Breast epithelium (tissue), 4 donors: ENCODE measurements at regions not wholly inside any gene's neighbourhood (a gene's known extent, or its start where the extent isn't known, plus 50 kb on each side); places are given as distances from the start of the nearest gene placed in this dataset.
A peak's percentile ranks its signal among the peaks of the same experiment; 100 is the strongest.

ENCODE experiments used
- DNase-seq, 2 donors: peaks; one replicate each; pipeline ENCODE4 v3.0.0-alpha.2; 2019; ENCODE audit warnings: low spot score in 2 of 2
- H3K27ac ChIP-seq, 2 donors: fragments of 200-600 bp; sonication (generic) in 1 of 2; one replicate each; pipeline ENCODE4 v1.5.1; 2016 to 2019; ENCODE audit warnings: mild to moderate bottlenecking in 1 of 2
- H3K27me3 ChIP-seq, 2 donors: fragments of 200-600 bp; sonication (generic) in 1 of 2; one replicate each; pipeline versions ENCODE4 v1.5.1 to v1.6.0; 2017 to 2019; ENCODE audit warnings: control low read depth in 1 of 2, mild to moderate bottlenecking in 1 of 2
- H3K36me3 ChIP-seq: fragments of 200-600 bp; one replicate; pipeline ENCODE4 v1.5.1; 2019
- H3K4me1 ChIP-seq, 2 donors: fragments of 200-600 bp; sonication (generic); one replicate each; pipeline ENCODE4 v1.5.1; 2016 to 2019; ENCODE audit warnings: control low read depth in 1 of 2
- H3K4me3 ChIP-seq, 3 donors: fragments of 200-600 bp; sonication (generic); 1 replicate in 2 of 3; 2 replicates in 1 of 3; pipeline ENCODE4 v1.5.1; 2016 to 2019; ENCODE audit warnings: mild to moderate bottlenecking in 3 of 3, moderate library complexity in 2 of 3
- H3K9me3 ChIP-seq, 2 donors: fragments of 200-600 bp; sonication (generic) in 1 of 2; one replicate each; pipeline ENCODE4 v1.5.1; 2016 to 2019; ENCODE audit warnings: control low read depth in 1 of 2
- POLR2A ChIP-seq: fragments of 450-650 bp; IDR thresholded peaks from one replicate; pipeline ENCODE4 v1.6.1; 2016; ENCODE audit warnings: antibody characterized with exemption, mild to moderate bottlenecking, moderate library complexity
- POLR2AphosphoS5 ChIP-seq, 3 donors: sonication (generic); formaldehyde crosslinking; IDR thresholded peaks; one replicate each; pipeline ENCODE4 v1.6.1; 2017; ENCODE audit warnings: antibody characterized with exemption in 3 of 3
- intact Hi-C: fragments of 100-400 bp; cut with DNase I; formaldehyde crosslinking; loops from one replicate; pipeline ENCODE4 v1.15.1; 2023; ENCODE audit warnings: low total_unique reads
- TF ChIP-seq, protein P1 (sequence below), 3 donors: fragments of 450-650 bp; IDR thresholded peaks; one replicate each; pipeline ENCODE4 v1.5.1; 2016 to 2017; ENCODE audit warnings: antibody characterized with exemption in 3 of 3, mild to moderate bottlenecking in 3 of 3, moderate library complexity in 3 of 3

DNA sequence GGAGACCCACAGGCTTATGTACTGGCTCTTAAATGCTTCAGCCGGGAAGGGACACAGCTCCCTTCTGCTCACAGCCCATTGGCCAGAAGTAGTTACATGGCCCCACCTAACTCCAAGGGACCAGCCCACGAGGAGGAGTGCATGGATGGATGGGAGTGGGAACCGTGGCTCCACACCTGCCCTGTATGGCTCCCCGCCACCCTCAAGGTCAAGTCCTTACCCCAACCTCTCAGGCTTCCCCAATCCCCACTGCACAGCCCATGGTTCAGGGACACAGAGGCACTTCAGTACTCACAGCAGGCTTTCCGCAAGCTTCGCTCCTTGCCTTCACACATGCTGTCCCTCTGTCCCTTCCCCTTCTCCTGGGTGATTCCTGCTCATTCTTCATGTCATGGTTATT is 137.9 kb upstream of the KCNG1 start:
- H3K9me3 ChIP-seq, result no peaks in the 10 kb centered on the region
- no peak for TF ChIP-seq POLR2AphosphoS5 (IDR thresholded peaks at IDR 0.05)
- TF ChIP-seq, protein P1, sequence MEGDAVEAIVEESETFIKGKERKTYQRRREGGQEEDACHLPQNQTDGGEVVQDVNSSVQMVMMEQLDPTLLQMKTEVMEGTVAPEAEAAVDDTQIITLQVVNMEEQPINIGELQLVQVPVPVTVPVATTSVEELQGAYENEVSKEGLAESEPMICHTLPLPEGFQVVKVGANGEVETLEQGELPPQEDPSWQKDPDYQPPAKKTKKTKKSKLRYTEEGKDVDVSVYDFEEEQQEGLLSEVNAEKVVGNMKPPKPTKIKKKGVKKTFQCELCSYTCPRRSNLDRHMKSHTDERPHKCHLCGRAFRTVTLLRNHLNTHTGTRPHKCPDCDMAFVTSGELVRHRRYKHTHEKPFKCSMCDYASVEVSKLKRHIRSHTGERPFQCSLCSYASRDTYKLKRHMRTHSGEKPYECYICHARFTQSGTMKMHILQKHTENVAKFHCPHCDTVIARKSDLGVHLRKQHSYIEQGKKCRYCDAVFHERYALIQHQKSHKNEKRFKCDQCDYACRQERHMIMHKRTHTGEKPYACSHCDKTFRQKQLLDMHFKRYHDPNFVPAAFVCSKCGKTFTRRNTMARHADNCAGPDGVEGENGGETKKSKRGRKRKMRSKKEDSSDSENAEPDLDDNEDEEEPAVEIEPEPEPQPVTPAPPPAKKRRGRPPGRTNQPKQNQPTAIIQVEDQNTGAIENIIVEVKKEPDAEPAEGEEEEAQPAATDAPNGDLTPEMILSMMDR (IDR thresholded peaks at IDR 0.05), result no peak
- TF ChIP-seq POLR2A, result no peak
- no peak overlapping the region for H3K4me3 ChIP-seq
- DNase-seq, result no peak
- no peak overlapping the region for H3K27ac ChIP-seq
- no peaks in the 10 kb centered on the region for H3K36me3 ChIP-seq
- peaks cover 0 to 8% of the 10 kb centered on the region in 2 donors for H3K27me3 ChIP-seq
- no peaks in the 10 kb centered on the region for H3K4me1 ChIP-seq
- intact Hi-C loops, result no loop called here

DNA sequence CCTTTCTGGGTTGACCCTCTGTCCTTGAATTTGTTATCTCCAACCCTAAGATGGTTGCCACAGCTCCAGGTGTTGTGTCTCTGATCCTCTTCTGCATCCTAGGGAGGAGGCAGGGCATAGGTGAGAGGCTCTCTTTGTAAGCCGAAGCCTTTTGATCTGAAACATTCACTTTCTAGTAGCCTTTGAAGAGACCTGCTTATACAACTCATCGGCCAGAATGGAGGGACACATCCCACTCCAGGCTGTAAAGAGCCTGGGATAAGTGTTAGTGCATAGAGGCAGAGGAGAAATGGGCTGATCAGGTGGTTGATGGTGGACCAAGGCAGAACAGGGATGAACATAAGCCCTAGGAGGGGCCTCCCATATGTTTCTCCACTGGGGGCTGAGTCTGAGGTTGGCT is 137.1 kb upstream of the KCNG1 start:
- Histone ChIP-seq H3K27ac (no peak overlapping the region), H3K4me1 (no peaks in the 10 kb centered on the region), H3K9me3 (no peaks in the 10 kb centered on the region), H3K36me3 (no peaks in the 10 kb centered on the region), H3K4me3 (no peak overlapping the region), H3K27me3 (peaks cover 0 to 3% of the 10 kb centered on the region in 2 donors)
- intact Hi-C loops, result no loop called here
- TF ChIP-seq, protein P1 (IDR thresholded peaks at IDR 0.05), result no peak
- no peak for TF ChIP-seq POLR2AphosphoS5 (IDR thresholded peaks at IDR 0.05)
- no peak for DNase-seq

- Histone ChIP-seq H3K27me3 (peaks cover 0 to 3% of the 10 kb centered on the region in 2 donors), H3K4me1 (no peaks in the 10 kb centered on the region), H3K4me3 (no peak overlapping the region), H3K36me3 (no peaks in the 10 kb centered on the region), H3K9me3 (no peaks in the 10 kb centered on the region), H3K27ac (no peak overlapping the region)
- intact Hi-C loops, result no loop called here
- DNase-seq, result no peak
- TF ChIP-seq POLR2AphosphoS5 (IDR thresholded peaks at IDR 0.05) (no peak), POLR2A (no peak)
- TF ChIP-seq, protein P1 (IDR thresholded peaks at IDR 0.05), result no peak
Observed at GRCh38 chr20:51159303-51159702, 136.4 kb upstream of the KCNG1 start.

- Histone ChIP-seq H3K27ac (no peak overlapping the region), H3K9me3 (no peaks in the 10 kb centered on the region), H3K36me3 (no peaks in the 10 kb centered on the region), H3K27me3 (peaks cover 0 to 1% of the 10 kb centered on the region in 2 donors), H3K4me3 (no peak overlapping the region), H3K4me1 (no peaks in the 10 kb centered on the region)
- TF ChIP-seq POLR2A (no peak), POLR2AphosphoS5 (IDR thresholded peaks at IDR 0.05) (no peak)
- TF ChIP-seq, protein P1 (IDR thresholded peaks at IDR 0.05), result no peak
- intact Hi-C loops, result no loop called here
- DNase-seq, result no peak
Observed at GRCh38 chr20:51158226-51158625, 135.3 kb upstream of the KCNG1 start.

GRCh38 chr20:51156041-51156982 is 133.4 kb upstream of the KCNG1 start:
- intact Hi-C loops, result no loop called here
- Histone ChIP-seq H3K4me1 (no peaks in the 10 kb centered on the region), H3K36me3 (no peaks in the 10 kb centered on the region), H3K9me3 (no peaks in the 10 kb centered on the region), H3K27ac (peak overlapping the region; percentile 47 to 63), H3K27me3 (no peaks in the 10 kb centered on the region), H3K4me3 (peak overlapping the region in 1 of 3 donors; percentile 37)
- TF ChIP-seq POLR2A (no peak), POLR2AphosphoS5 (IDR thresholded peaks at IDR 0.05) (no peak)
- TF ChIP-seq, protein P1 (IDR thresholded peaks at IDR 0.05), result no peak
- peak in 1 of 2 donors; percentile 49 for DNase-seq
